IPS DF 6.9 (cell line): ENCODE measurements at regions not wholly inside any gene's neighbourhood (a gene's known extent, or its start where the extent isn't known, plus 50 kb on each side); places are given as distances from the start of the nearest gene placed in this dataset.

ENCODE experiments used
- DNase-seq: peaks from one replicate; pipeline ENCODE4 v3.0.0-alpha.2; 2013; ENCODE audit warnings: low read depth, low spot score
- H3K27ac ChIP-seq: one replicate; pipeline ENCODE4 v1.5.1; 2013; ENCODE audit warnings: low read length, control low read depth
- H3K27me3 ChIP-seq: 2 replicates; pipeline ENCODE4 v1.6.1; 2013; ENCODE audit warnings: mild to moderate bottlenecking, low read length; ENCODE audit not compliant: control insufficient read depth, insufficient read depth
- H3K36me3 ChIP-seq: 2 replicates; pipeline ENCODE4 v1.6.1; 2013; ENCODE audit warnings: low read length; ENCODE audit not compliant: control insufficient read depth, insufficient read depth
- H3K4me1 ChIP-seq: 2 replicates; pipeline ENCODE4 v1.6.1; 2013; ENCODE audit warnings: low read length; ENCODE audit not compliant: control insufficient read depth, insufficient read depth
- H3K4me3 ChIP-seq: 2 replicates; pipeline ENCODE4 v1.5.1; 2013; ENCODE audit warnings: mild to moderate bottlenecking, low read length
- H3K9me3 ChIP-seq: 2 replicates; pipeline ENCODE4 v1.6.1; 2013; ENCODE audit warnings: low read length, inconsistent platforms; ENCODE audit not compliant: control insufficient read depth, insufficient read depth
- WGBS: extraction: QIAGEN DNeasy Blood & Tissue Kit; methylation state at CpG from one replicate; pipeline ENCODE4 v1.1.7; 2013; ENCODE audit warnings: mixed read lengths, missing lambda C conversion rate; ENCODE audit not compliant: insufficient read length, insufficient coverage; 5-methylcytosine and 5-hydroxymethylcytosine counted together

DNA sequence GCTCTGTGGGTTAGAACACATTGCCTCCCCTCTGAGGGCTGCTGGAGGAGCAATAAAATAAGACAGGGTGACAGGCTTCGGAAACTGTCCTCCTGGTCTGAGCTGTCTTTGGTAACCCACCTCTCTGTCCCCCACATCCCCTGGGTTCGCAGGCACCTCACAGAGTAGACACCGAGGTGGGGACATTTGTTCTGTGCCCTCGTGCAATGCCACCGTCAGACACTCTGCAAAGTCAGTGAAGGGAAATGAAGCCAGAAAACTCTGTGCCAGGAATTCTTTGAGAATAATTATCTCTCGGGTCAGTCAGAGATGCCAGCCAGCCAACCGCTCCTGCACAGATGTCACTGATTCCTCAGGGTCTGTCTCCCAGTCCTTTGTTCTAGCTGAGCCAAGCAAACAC is 493.6 kb downstream of the FOXO1 start:
- Histone ChIP-seq H3K27ac (no peak overlapping the region), H3K4me1 (peaks cover 2% of the 10 kb centered on the region; the same call in 1 of the 2 replicates), H3K36me3 (no peaks in the 10 kb centered on the region), H3K27me3 (no peaks in the 10 kb centered on the region), H3K4me3 (no peak overlapping the region), H3K9me3 (no peaks in the 10 kb centered on the region)
- DNase-seq = no peak
- WGBS = no CpG with 5 or more reads among the region's 7 CpGs

GRCh38 chr13:40175639-40176038 is 490.8 kb downstream of the FOXO1 start:
- Histone ChIP-seq H3K27ac (no peak overlapping the region), H3K4me1 (peaks cover 2% of the 10 kb centered on the region; the same call in 1 of the 2 replicates), H3K4me3 (no peak overlapping the region)

DNA sequence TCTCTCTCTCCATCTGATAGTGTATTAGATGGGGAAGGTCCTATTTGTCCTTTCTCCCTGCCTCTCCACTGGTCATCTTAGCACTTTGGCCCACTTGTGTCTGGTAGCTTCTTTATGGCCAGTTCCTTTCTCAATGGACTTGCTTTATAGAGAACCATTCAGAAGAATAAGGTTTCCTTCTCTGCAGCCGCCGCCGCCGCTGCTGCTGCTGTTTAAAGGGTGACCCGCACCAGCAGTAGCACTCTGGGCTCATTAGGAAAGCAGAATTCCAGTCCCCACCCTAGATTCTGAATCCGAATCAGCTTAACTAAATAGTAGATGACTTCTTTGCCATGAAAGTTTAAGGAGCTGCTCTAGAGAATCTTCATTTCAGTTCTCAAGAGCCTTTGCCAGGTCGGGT is 490.2 kb downstream of the FOXO1 start:
- no peak overlapping the region for H3K27ac ChIP-seq
- no peaks in the 10 kb centered on the region for H3K36me3 ChIP-seq
- WGBS = no CpG with 5 or more reads among the region's 7 CpGs
- H3K4me1 ChIP-seq = peaks cover 2% of the 10 kb centered on the region; the same call in 1 of the 2 replicates
- no peaks in the 10 kb centered on the region for H3K9me3 ChIP-seq
- no peaks in the 10 kb centered on the region for H3K27me3 ChIP-seq
- no peak overlapping the region for H3K4me3 ChIP-seq
- no peak for DNase-seq

More at GRCh38 chr13:40175639-40176038, 490.8 kb downstream of the FOXO1 start:
- Histone ChIP-seq H3K36me3 (no peaks in the 10 kb centered on the region), H3K27me3 (no peaks in the 10 kb centered on the region), H3K9me3 (no peaks in the 10 kb centered on the region)
- no peak for DNase-seq

- H3K27me3 ChIP-seq = no peaks in the 10 kb centered on the region
- WGBS = no CpG with 5 or more reads among the region's 5 CpGs
These were observed 488.3 kb downstream of the FOXO1 start for GRCh38 chr13:40178130-40178529.

DNA sequence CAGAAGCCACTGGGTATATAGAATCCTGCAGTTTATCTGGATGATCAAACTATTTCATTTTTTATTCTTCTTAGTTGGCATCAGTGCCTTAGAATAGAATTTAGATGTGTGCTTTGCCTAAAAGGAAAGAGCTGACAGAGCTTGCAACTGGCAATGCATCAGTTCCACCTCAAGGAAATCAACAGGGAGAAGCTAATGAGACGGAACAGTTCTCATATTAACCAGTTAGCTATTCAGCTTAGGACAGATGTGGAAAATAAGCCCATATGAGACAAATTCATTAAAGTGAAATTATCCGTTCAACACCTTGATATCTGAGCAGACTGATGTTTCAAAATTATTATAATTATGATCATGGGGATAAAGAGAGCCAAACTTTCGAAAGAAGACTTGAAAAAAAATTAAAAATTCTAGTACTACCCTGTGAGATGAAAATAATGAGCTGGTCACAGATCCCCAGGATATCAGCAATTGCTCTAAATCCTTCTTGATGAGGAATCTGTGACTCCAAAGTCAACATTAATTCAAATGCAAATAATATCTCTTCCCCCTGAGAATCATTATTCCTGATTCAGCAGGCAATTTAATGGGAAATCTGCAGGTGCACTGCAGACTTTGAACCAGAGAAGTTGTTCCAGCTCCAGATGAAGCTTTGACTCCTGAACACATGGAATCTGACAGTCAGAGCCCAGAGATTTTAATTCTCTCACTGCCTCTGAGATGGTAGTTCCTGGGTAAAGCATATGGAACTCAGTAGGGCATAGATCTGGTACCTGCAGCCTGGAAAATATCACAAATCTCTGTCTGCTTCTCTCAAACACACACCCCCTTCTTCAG is 486.8 kb downstream of the FOXO1 start:
- Histone ChIP-seq H3K4me3 (no peak overlapping the region), H3K9me3 (no peaks in the 10 kb centered on the region), H3K27ac (no peak overlapping the region), H3K4me1 (no peaks in the 10 kb centered on the region), H3K36me3 (no peaks in the 10 kb centered on the region), H3K27me3 (no peaks in the 10 kb centered on the region)
- DNase-seq = no peak
- WGBS = no CpG with 5 or more reads among the region's 3 CpGs

More at GRCh38 chr13:40178130-40178529, 488.3 kb downstream of the FOXO1 start:
- no peak overlapping the region for H3K27ac ChIP-seq
- H3K36me3 ChIP-seq = no peaks in the 10 kb centered on the region
- H3K4me3 ChIP-seq = no peak overlapping the region
- H3K4me1 ChIP-seq = no peaks in the 10 kb centered on the region
- no peaks in the 10 kb centered on the region for H3K9me3 ChIP-seq
- no peak for DNase-seq

GRCh38 chr13:40180776-40181175 is 485.7 kb downstream of the FOXO1 start:
- no peak overlapping the region for H3K27ac ChIP-seq
- no peaks in the 10 kb centered on the region for H3K4me1 ChIP-seq
- no CpG with 5 or more reads among the region's 1 CpG for whole genome bisulfite sequencing

DNA sequence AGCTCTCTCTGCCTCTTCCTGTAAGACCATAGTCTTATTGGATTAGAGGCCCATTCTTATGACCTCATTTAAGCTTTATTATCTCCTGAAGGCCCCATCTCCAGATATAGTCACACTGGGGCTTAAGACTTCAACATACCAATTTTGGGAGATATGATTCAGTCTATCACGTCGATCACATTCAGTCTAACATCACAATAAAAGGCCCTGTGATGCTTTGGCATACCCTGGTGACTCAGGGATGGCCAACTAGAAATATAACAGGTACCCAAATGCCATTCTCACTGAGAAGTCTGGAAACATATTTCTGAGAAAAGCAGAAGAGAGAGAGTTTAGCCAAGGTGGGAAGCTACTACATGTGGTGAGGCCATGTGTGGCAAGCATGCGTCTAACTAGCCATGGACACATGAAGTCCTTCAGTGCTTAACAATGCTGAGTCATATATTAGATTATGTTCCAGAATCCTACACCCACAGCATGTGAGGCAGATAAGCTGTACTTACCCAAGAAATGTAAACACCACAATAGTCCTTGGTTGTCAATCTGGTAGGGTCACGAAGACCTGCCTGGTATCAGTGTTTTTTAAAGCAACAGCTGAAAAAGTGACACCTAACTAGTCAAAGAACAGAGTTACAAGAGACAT is 485.1 kb downstream of the FOXO1 start:
- Histone ChIP-seq H3K4me1 (no peaks in the 10 kb centered on the region), H3K4me3 (no peak overlapping the region), H3K9me3 (no peaks in the 10 kb centered on the region), H3K27ac (no peak overlapping the region), H3K27me3 (no peaks in the 10 kb centered on the region), H3K36me3 (no peaks in the 10 kb centered on the region)
- DNase-seq = no peak
- WGBS = no CpG with 5 or more reads among the region's 4 CpGs

More at GRCh38 chr13:40180776-40181175, 485.7 kb downstream of the FOXO1 start:
- no peaks in the 10 kb centered on the region for H3K27me3 ChIP-seq
- H3K36me3 ChIP-seq = no peaks in the 10 kb centered on the region
- H3K9me3 ChIP-seq = no peaks in the 10 kb centered on the region
- H3K4me3 ChIP-seq = no peak overlapping the region
- DNase-seq = no peak

- Histone ChIP-seq H3K4me1 (peaks cover 2% of the 10 kb centered on the region; the same call in 1 of the 2 replicates), H3K9me3 (no peaks in the 10 kb centered on the region), H3K4me3 (no peak overlapping the region), H3K27ac (no peak overlapping the region), H3K36me3 (no peaks in the 10 kb centered on the region), H3K27me3 (no peaks in the 10 kb centered on the region)
- no CpG with 5 or more reads among the region's 2 CpGs for WGBS
- no peak for DNase-seq
These were observed 483.9 kb downstream of the FOXO1 start for GRCh38 chr13:40182591-40182990.

- H3K36me3 ChIP-seq = no peaks in the 10 kb centered on the region
- H3K27me3 ChIP-seq = no peaks in the 10 kb centered on the region
- no CpG with 5 or more reads among the region's 2 CpGs for WGBS
- H3K4me1 ChIP-seq = peaks cover 4% of the 10 kb centered on the region; the same call in 1 of the 2 replicates
- H3K4me3 ChIP-seq = no peak overlapping the region
- no peaks in the 10 kb centered on the region for H3K9me3 ChIP-seq
- no peak for DNase-seq
- H3K27ac ChIP-seq = no peak overlapping the region
These were observed 481.0 kb downstream of the FOXO1 start for GRCh38 chr13:40185414-40185813.

GRCh38 chr13:40186041-40186440 is 480.4 kb downstream of the FOXO1 start:
- Histone ChIP-seq H3K4me1 (peaks cover 4% of the 10 kb centered on the region; the same call in 1 of the 2 replicates), H3K36me3 (no peaks in the 10 kb centered on the region), H3K27ac (no peak overlapping the region), H3K27me3 (no peaks in the 10 kb centered on the region), H3K9me3 (no peaks in the 10 kb centered on the region), H3K4me3 (no peak overlapping the region)
- no peak for DNase-seq
- WGBS = no CpG with 5 or more reads among the region's 3 CpGs
